Fibroblast of lung (primary cell): ENCODE measurements at regions not wholly inside any gene's neighbourhood (a gene's known extent, or its start where the extent isn't known, plus 50 kb on each side); places are given as distances from the start of the nearest gene placed in this dataset.
"Not testable (repeated sequence)": the region's sequence is repeated elsewhere in the genome, so short reads cannot be mapped to it uniquely, and the experiment has no call there.

ENCODE experiments used
- DNase-seq, 2 donors: peaks; one replicate each; pipeline versions ENCODE4 v3.0.0 to v3.0.0-alpha.2; 2010; ENCODE audit warnings: low read depth in 2 of 2
- H2AFZ ChIP-seq: 2 replicates; pipeline ENCODE4 v1.5.1; 2012; ENCODE audit warnings: low read length, control low read depth, inconsistent platforms
- H3K27ac ChIP-seq: 2 replicates; pipeline ENCODE4 v1.5.1; 2011; ENCODE audit warnings: low read length, control low read depth; ENCODE audit not compliant: insufficient read depth
- H3K27me3 ChIP-seq: 2 replicates; pipeline ENCODE4 v1.5.1; 2011; ENCODE audit warnings: mild to moderate bottlenecking, low read length; ENCODE audit not compliant: control insufficient read depth, insufficient read depth
- H3K36me3 ChIP-seq: 2 replicates; pipeline ENCODE4 v1.5.1; 2011; ENCODE audit warnings: low read length; ENCODE audit not compliant: control insufficient read depth, insufficient read depth
- H3K4me1 ChIP-seq: 2 replicates; pipeline ENCODE4 v1.5.1; 2011; ENCODE audit warnings: low read length; ENCODE audit not compliant: control insufficient read depth, insufficient read depth; ENCODE audit errors: extremely low read depth
- H3K4me2 ChIP-seq: 2 replicates; pipeline ENCODE4 v1.5.1; 2011; ENCODE audit warnings: low read length, control low read depth; ENCODE audit not compliant: insufficient read depth; ENCODE audit errors: extremely low read depth
- H3K4me3 ChIP-seq, 4 experiments: fragments of 200-600 bp in 1 of 4; sonication (generic) in 1 of 4; replicated peaks in 1 of 4; 2 replicates each; pipeline ENCODE4 v1.5.1; 2011 to 2016; ENCODE audit warnings: low read length in 4 of 4, low read depth in 3 of 4, mild to moderate bottlenecking in 3 of 4, control low read depth in 2 of 4, inconsistent platforms in 1 of 4, mixed read lengths in 1 of 4; ENCODE audit not compliant: insufficient read depth in 1 of 4; ENCODE audit errors: control extremely low read depth in 1 of 4
- H3K79me2 ChIP-seq: 2 replicates; pipeline ENCODE4 v1.5.1; 2012; ENCODE audit warnings: mild to moderate bottlenecking, low read length, inconsistent platforms; ENCODE audit not compliant: control insufficient read depth, insufficient read depth
- H3K9ac ChIP-seq: 2 replicates; pipeline ENCODE4 v1.5.1; 2011; ENCODE audit warnings: mild to moderate bottlenecking, low read length, control low read depth; ENCODE audit not compliant: insufficient read depth
- H3K9me3 ChIP-seq: 2 replicates; pipeline ENCODE4 v1.5.1; 2012; ENCODE audit warnings: low read depth, low read length; ENCODE audit not compliant: control insufficient read depth, insufficient read depth
- H4K20me1 ChIP-seq: 2 replicates; pipeline ENCODE4 v1.5.1; 2011; ENCODE audit warnings: low read length; ENCODE audit not compliant: control insufficient read depth, insufficient read depth; ENCODE audit errors: extremely low read depth
- EZH2 ChIP-seq: IDR thresholded peaks from 2 replicates; pipeline ENCODE4 v1.5.1; 2012; ENCODE audit warnings: low read length, control low read depth, mild to moderate bottlenecking; ENCODE audit errors: missing control alignments
- TF ChIP-seq, protein P1 (sequence below), 2 donors: IDR thresholded peaks in 1 of 2; conservative IDR thresholded peaks in 1 of 2; 1 replicate in 1 of 2; 2 replicates in 1 of 2; pipeline ENCODE4 v1.5.1; 2011 to 2012; ENCODE audit warnings: low read length in 2 of 2, control low read depth in 1 of 2, inconsistent platforms in 1 of 2, low read depth in 1 of 2, mild to moderate bottlenecking in 1 of 2

DNA sequence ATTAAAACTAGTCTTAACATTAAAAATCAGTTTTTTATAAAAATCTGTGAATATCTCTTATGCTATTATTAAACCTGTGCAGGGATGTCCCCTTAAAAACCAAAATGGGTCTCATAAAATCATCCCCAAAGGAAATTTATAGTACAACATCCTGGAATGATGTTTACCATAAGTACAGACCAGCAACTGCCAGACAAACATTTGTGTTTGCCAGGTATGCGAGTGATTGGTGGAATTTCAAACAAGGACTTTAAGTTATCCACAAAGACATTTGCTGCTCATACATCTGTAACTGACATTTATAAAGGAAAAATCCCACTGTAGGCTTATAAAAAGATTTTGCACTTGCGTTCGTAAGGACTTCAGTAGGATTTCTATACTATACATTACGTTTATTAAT is 1375.4 kb upstream of the WWC1 start:
- no peaks in the 10 kb centered on the region for H3K79me2 ChIP-seq
- H3K36me3 ChIP-seq, result no peaks in the 10 kb centered on the region
- no peaks in the 10 kb centered on the region for H3K27me3 ChIP-seq
- TF ChIP-seq EZH2, result no peak
- TF ChIP-seq, protein P1, sequence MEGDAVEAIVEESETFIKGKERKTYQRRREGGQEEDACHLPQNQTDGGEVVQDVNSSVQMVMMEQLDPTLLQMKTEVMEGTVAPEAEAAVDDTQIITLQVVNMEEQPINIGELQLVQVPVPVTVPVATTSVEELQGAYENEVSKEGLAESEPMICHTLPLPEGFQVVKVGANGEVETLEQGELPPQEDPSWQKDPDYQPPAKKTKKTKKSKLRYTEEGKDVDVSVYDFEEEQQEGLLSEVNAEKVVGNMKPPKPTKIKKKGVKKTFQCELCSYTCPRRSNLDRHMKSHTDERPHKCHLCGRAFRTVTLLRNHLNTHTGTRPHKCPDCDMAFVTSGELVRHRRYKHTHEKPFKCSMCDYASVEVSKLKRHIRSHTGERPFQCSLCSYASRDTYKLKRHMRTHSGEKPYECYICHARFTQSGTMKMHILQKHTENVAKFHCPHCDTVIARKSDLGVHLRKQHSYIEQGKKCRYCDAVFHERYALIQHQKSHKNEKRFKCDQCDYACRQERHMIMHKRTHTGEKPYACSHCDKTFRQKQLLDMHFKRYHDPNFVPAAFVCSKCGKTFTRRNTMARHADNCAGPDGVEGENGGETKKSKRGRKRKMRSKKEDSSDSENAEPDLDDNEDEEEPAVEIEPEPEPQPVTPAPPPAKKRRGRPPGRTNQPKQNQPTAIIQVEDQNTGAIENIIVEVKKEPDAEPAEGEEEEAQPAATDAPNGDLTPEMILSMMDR (conservative IDR thresholded peaks at IDR 0.05 in 1 of 2, IDR thresholded peaks at IDR 0.05 in 1 of 2; ENCODE audit: low read depth in 1 of 2, low read length in 2 of 2), result no peak
- no peak overlapping the region for H3K9ac ChIP-seq
- no peak overlapping the region for H3K4me3 ChIP-seq
- H3K4me2 ChIP-seq, result no peak overlapping the region
- no peak for DNase-seq
- no peaks in the 10 kb centered on the region for H4K20me1 ChIP-seq
- no peak overlapping the region for H3K27ac ChIP-seq
- H3K9me3 ChIP-seq, result no peaks in the 10 kb centered on the region
- H2AFZ ChIP-seq, result no peak overlapping the region
- no peaks in the 10 kb centered on the region for H3K4me1 ChIP-seq

DNA sequence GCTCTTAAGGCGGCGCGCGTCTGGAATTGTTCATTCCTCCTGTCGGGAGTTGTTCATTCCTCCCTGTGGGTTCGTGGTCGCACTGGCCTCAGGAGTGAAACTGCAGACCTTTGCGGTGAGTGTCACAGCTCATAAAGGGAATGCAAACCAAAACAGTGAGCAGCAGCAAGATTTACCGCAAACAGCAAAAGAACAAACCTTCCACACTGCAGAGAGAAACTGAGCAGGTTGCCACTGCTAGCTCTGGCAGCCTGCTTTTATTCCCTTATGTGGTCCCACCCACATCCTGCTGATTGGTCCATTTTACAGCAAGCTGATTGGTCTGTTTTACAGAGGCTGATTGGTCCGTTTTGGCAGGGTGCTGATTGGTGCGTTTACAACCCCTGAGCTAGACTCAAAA is 1365.3 kb upstream of the WWC1 start:
- Histone ChIP-seq H4K20me1 (no peaks in the 10 kb centered on the region), H3K4me2 (no peak overlapping the region), H3K79me2 (no peaks in the 10 kb centered on the region), H3K4me3 (no peak overlapping the region), H3K9ac (no peak overlapping the region), H3K27ac (no peak overlapping the region), H3K9me3 (no peaks in the 10 kb centered on the region), H2AFZ (no peak overlapping the region), H3K36me3 (no peaks in the 10 kb centered on the region), H3K4me1 (no peaks in the 10 kb centered on the region), H3K27me3 (no peaks in the 10 kb centered on the region)
- peak in 1 of 2 donors; percentile 28 for DNase-seq
- TF ChIP-seq EZH2, result no peak
- TF ChIP-seq, protein P1 (conservative IDR thresholded peaks at IDR 0.05 in 1 of 2, IDR thresholded peaks at IDR 0.05 in 1 of 2; ENCODE audit: low read depth in 1 of 2, low read length in 2 of 2), result no peak

DNA sequence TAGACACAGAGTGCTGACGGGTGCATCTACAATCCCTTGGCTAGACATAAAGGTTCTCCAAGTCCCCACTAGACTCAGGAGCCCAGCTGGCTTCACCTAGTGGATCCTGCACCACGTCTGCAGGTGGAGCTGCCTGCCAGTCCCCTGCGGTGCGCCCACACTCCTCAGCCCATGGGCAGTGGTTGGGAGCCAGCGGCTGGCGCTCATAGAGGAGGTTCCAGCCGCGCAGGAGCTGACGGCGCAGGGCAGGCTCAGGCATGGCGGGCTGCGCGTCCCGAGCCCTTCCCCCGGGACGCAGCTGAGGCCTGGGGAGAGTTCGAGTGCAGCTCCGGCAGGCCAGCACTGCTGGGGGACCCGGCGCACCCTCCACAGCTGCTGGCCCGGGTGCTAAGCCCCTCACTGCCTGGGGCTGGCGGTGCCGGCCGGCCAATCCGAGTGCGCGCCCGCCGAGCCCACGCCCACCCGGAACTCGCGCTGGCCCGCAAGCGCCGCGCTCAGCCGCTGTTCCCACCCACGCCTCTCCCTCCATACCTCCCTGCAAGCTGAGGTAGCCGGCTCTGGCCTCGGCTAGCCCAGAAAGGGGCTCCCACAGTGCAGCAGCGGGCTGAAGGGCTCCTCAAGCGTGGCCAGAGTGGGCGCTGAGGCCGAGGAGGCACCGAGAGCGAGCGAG is 1364.5 kb upstream of the WWC1 start:
- not testable (repeated sequence) for DNase-seq

More for the DNA sequence above, 1364.5 kb upstream of the WWC1 start:
- H4K20me1 ChIP-seq, H3K36me3 ChIP-seq, H3K27me3 ChIP-seq, H3K9me3 ChIP-seq, H3K4me3 ChIP-seq, H3K27ac ChIP-seq, H3K79me2 ChIP-seq, H3K9ac ChIP-seq, H3K4me1 ChIP-seq, H2AFZ ChIP-seq, H3K4me2 ChIP-seq: not testable (repeated sequence)
